Lower leg skin (tissue), 3 donors: ENCODE measurements at regions not wholly inside any gene's neighbourhood (a gene's known extent, or its start where the extent isn't known, plus 50 kb on each side); places are given as distances from the start of the nearest gene placed in this dataset.

ENCODE experiments used
- CTCF ChIP-seq, 3 donors: fragments of 450-650 bp; IDR thresholded peaks; one replicate each; pipeline ENCODE4 v1.5.1; 2016; ENCODE audit warnings: antibody characterized with exemption in 3 of 3, mild to moderate bottlenecking in 3 of 3, moderate library complexity in 2 of 3
- POLR2A ChIP-seq, 2 donors: fragments of 450-650 bp; IDR thresholded peaks; one replicate each; pipeline ENCODE4 v1.6.1; 2016 to 2017; ENCODE audit warnings: antibody characterized with exemption in 2 of 2, mild to moderate bottlenecking in 1 of 2, moderate library complexity in 1 of 2

- TF ChIP-seq CTCF (IDR thresholded peaks at IDR 0.05) (peak in 1 of 3 donors; percentile 33), POLR2A (IDR thresholded peaks at IDR 0.05) (no peak)
Observed at GRCh38 chr16:86951041-86951822, 366.0 kb downstream of the C16orf95 start.
